H9 (cell line): ENCODE measurements at regions not wholly inside any gene's neighbourhood (a gene's known extent, or its start where the extent isn't known, plus 50 kb on each side); places are given as distances from the start of the nearest gene placed in this dataset.

Experiments used
- DNase-seq: peaks from one replicate; pipeline ENCODE4 v3.0.0-alpha.2; 2017
- H2AFZ ChIP-seq: one replicate; pipeline ENCODE4 v1.6.1; 2013; ENCODE audit warnings: mild to moderate bottlenecking, low read length, control low read depth, moderate library complexity
- H2AK5ac ChIP-seq: 2 replicates; pipeline ENCODE4 v1.6.1; 2013; ENCODE audit warnings: low read length, control low read depth, mixed read lengths; ENCODE audit not compliant: insufficient read length
- H2BK120ac ChIP-seq: one replicate; pipeline ENCODE4 v1.6.1; 2013; ENCODE audit warnings: low read depth, mild to moderate bottlenecking, low read length, control low read depth, inconsistent platforms; ENCODE audit not compliant: poor library complexity, severe bottlenecking
- H2BK12ac ChIP-seq: 2 replicates; pipeline ENCODE4 v1.6.1; 2013; ENCODE audit warnings: low read length, control low read depth, mixed read lengths, low read depth; ENCODE audit not compliant: insufficient read length
- H2BK15ac ChIP-seq: 2 replicates; pipeline ENCODE4 v1.6.1; 2013; ENCODE audit warnings: low read depth, low read length, control low read depth
- H2BK20ac ChIP-seq: one replicate; pipeline ENCODE4 v1.6.1; 2013; ENCODE audit warnings: low read depth, mild to moderate bottlenecking, low read length, control low read depth, inconsistent platforms; ENCODE audit not compliant: poor library complexity, severe bottlenecking
- H2BK5ac ChIP-seq: 2 replicates; pipeline ENCODE4 v1.6.1; 2013; ENCODE audit warnings: low read length, control low read depth, mixed read lengths; ENCODE audit not compliant: insufficient read length
- H3K14ac ChIP-seq: 2 replicates; pipeline ENCODE4 v1.6.1; 2013; ENCODE audit warnings: low read length, control low read depth; ENCODE audit not compliant: insufficient read depth
- H3K18ac ChIP-seq: 2 replicates; pipeline ENCODE4 v1.6.1; 2013; ENCODE audit warnings: low read depth, mild to moderate bottlenecking, mixed read lengths, low read length, control low read depth; ENCODE audit not compliant: insufficient read length
- H3K23ac ChIP-seq: 2 replicates; pipeline ENCODE4 v1.6.1; 2013; ENCODE audit warnings: low read length, control low read depth, mixed read lengths, low read depth; ENCODE audit not compliant: insufficient read length
- H3K23me2 ChIP-seq: 2 replicates; pipeline ENCODE4 v1.6.1; 2013; ENCODE audit warnings: low read depth, mild to moderate bottlenecking, mixed read lengths, low read length, control low read depth; ENCODE audit not compliant: insufficient read length, poor library complexity, severe bottlenecking
- H3K27ac ChIP-seq: 2 replicates; pipeline ENCODE4 v1.5.1; 2013; ENCODE audit warnings: low read length, control low read depth, mixed read lengths, low read depth; ENCODE audit not compliant: insufficient read length
- H3K27me3 ChIP-seq: 2 replicates; pipeline ENCODE4 v1.6.1; 2013; ENCODE audit warnings: low read length, control low read depth, inconsistent platforms; ENCODE audit not compliant: insufficient read depth
- H3K4ac ChIP-seq: 2 replicates; pipeline ENCODE4 v1.6.1; 2013; ENCODE audit warnings: low read depth, mild to moderate bottlenecking, control low read depth, inconsistent platforms, low read length, moderate library complexity
- H3K4me1 ChIP-seq: 2 replicates; pipeline ENCODE4 v1.6.1; 2013; ENCODE audit warnings: low read length, control low read depth, inconsistent platforms; ENCODE audit not compliant: insufficient read depth
- H3K4me2 ChIP-seq: 2 replicates; pipeline ENCODE4 v1.6.1; 2013; ENCODE audit warnings: low read length, control low read depth, mixed read lengths; ENCODE audit not compliant: insufficient read length, insufficient read depth
- H3K56ac ChIP-seq: 2 replicates; pipeline ENCODE4 v1.6.1; 2013; ENCODE audit warnings: low read depth, mild to moderate bottlenecking, mixed read lengths, low read length, control low read depth; ENCODE audit not compliant: insufficient read length
- H3K79me1 ChIP-seq: 2 replicates; pipeline ENCODE4 v1.6.1; 2013; ENCODE audit warnings: low read depth, mild to moderate bottlenecking, moderate library complexity, low read length, control low read depth, inconsistent platforms; ENCODE audit not compliant: insufficient read depth, poor library complexity, severe bottlenecking
- H3K79me2 ChIP-seq: 2 replicates; pipeline ENCODE4 v1.6.1; 2013; ENCODE audit warnings: low read length, control low read depth, inconsistent platforms; ENCODE audit not compliant: insufficient read depth
- H3K9ac ChIP-seq: 2 replicates; pipeline ENCODE4 v1.6.1; 2013; ENCODE audit warnings: low read length, control low read depth, mixed read lengths; ENCODE audit not compliant: insufficient read length; ENCODE audit errors: extremely low read depth
- H3K9me3 ChIP-seq: one replicate; pipeline ENCODE4 v1.6.1; 2013; ENCODE audit warnings: low read depth, low read length, inconsistent platforms; ENCODE audit not compliant: control insufficient read depth
- H3T11ph ChIP-seq: one replicate; pipeline ENCODE4 v1.6.1; 2013; ENCODE audit warnings: mild to moderate bottlenecking, low read length, control low read depth, inconsistent platforms
- H4K20me1 ChIP-seq: one replicate; pipeline ENCODE4 v1.6.1; 2013; ENCODE audit not compliant: control insufficient read depth, insufficient read length, insufficient read depth
- H4K5ac ChIP-seq: 2 replicates; pipeline ENCODE4 v1.6.1; 2013; ENCODE audit warnings: low read depth, mild to moderate bottlenecking, mixed read lengths, low read length, control low read depth; ENCODE audit not compliant: insufficient read length
- H4K8ac ChIP-seq: replicated peaks from 2 replicates; pipeline ENCODE4 v1.6.1; 2013; ENCODE audit warnings: low read length, control low read depth, mixed read lengths, low read depth; ENCODE audit not compliant: insufficient read length
- H4K91ac ChIP-seq: 2 replicates; pipeline ENCODE4 v1.6.1; 2013; ENCODE audit warnings: low read depth, mild to moderate bottlenecking, moderate library complexity, mixed read lengths, low read length, control low read depth; ENCODE audit not compliant: insufficient read length
- H3K27ac Mint-ChIP-seq, 3 experiments: 2 replicates in 2 of 3; 3 replicates in 1 of 3; pipeline ENCODE4 v1.8.0; 2020 to 2021; ENCODE audit warnings: mixed read lengths in 3 of 3, mild to moderate bottlenecking in 1 of 3, moderate library complexity in 1 of 3
- H3K27me3 Mint-ChIP-seq: 2 replicates; pipeline ENCODE4 v1.8.0; 2021; ENCODE audit warnings: low read depth, mild to moderate bottlenecking, moderate library complexity, mixed read lengths
- H3K36me3 Mint-ChIP-seq, 3 experiments: 2 replicates in 2 of 3; 3 replicates in 1 of 3; pipeline ENCODE4 v1.8.0; 2020 to 2021; ENCODE audit warnings: low read depth in 3 of 3, mixed read lengths in 3 of 3; ENCODE audit not compliant: insufficient read depth in 1 of 3
- H3K4me1 Mint-ChIP-seq, 2 experiments: 2 replicates each; pipeline ENCODE4 v1.8.0; 2020; ENCODE audit warnings: mixed read lengths in 2 of 2
- H3K4me3 Mint-ChIP-seq, 2 experiments: 2 replicates in 1 of 2; 3 replicates in 1 of 2; pipeline ENCODE4 v1.8.0; 2020 to 2021; ENCODE audit warnings: mild to moderate bottlenecking in 2 of 2, mixed read lengths in 2 of 2, moderate library complexity in 1 of 2
- H3K9me3 Mint-ChIP-seq, 2 experiments: 2 replicates in 1 of 2; 3 replicates in 1 of 2; pipeline ENCODE4 v1.8.0; 2020; ENCODE audit warnings: mild to moderate bottlenecking in 2 of 2, mixed read lengths in 2 of 2, moderate library complexity in 1 of 2
- WGBS: extraction: QIAGEN DNeasy Blood & Tissue Kit; methylation state at CpG from one replicate; pipeline ENCODE4 v1.1.7; 2013; ENCODE audit warnings: missing lambda C conversion rate, low lambda C conversion rate, mixed read lengths; ENCODE audit not compliant: insufficient read length; ENCODE audit errors: extremely low coverage; 5-methylcytosine and 5-hydroxymethylcytosine counted together
- TF ChIP-seq, protein P1 (sequence below): fragments of 200-600 bp; sonication (generic); conservative IDR thresholded peaks from 3 replicates; pipeline ENCODE4 v1.8.0; 2021; ENCODE audit warnings: antibody characterized with exemption, mild to moderate bottlenecking

- no peak overlapping the region for H2BK12ac ChIP-seq
- DNase-seq = peak; percentile 50
- no peak overlapping the region for H3K4me2 ChIP-seq
- no peak overlapping the region for H4K5ac ChIP-seq
- H4K20me1 ChIP-seq = no peaks in the 10 kb centered on the region
- H3K23ac ChIP-seq = no peak overlapping the region
- no peak overlapping the region for H3K14ac ChIP-seq
- H4K91ac ChIP-seq = no peak overlapping the region
- H3K27ac Mint-ChIP-seq = no peak overlapping the region; a peak in 1 of 7 replicates
- no peaks in the 10 kb centered on the region for H3K79me1 ChIP-seq
- H3K18ac ChIP-seq = no peak overlapping the region
- no peak overlapping the region for H2BK120ac ChIP-seq
- H3K4me3 Mint-ChIP-seq = no peak overlapping the region
- no peaks in the 10 kb centered on the region for H3K27me3 Mint-ChIP-seq
- no peak overlapping the region for H3T11ph ChIP-seq
- H3K4ac ChIP-seq = no peak overlapping the region
- peaks cover 0 to 9% (median 7%) of the 10 kb centered on the region in 3 experiments; a peak in 5 of 7 replicates for H3K36me3 Mint-ChIP-seq
- H4K8ac ChIP-seq = no peak overlapping the region
- H3K4me1 Mint-ChIP-seq = peaks cover 18 to 19% of the 10 kb centered on the region in 2 experiments
- H3K27me3 ChIP-seq = no peaks in the 10 kb centered on the region
- peaks cover 7 to 17% of the 10 kb centered on the region in 2 experiments; a peak in 4 of 5 replicates for H3K9me3 Mint-ChIP-seq
- no peaks in the 10 kb centered on the region for H3K79me2 ChIP-seq
- no peak overlapping the region for H3K9ac ChIP-seq
- peak overlapping the region; percentile 89; the same call in 1 of the 2 replicates for H2BK15ac ChIP-seq
- no peak overlapping the region for H2AFZ ChIP-seq
- H2BK20ac ChIP-seq = no peak overlapping the region
- no peaks in the 10 kb centered on the region for H3K23me2 ChIP-seq
- H2BK5ac ChIP-seq = no peak overlapping the region
- H3K9me3 ChIP-seq = no peaks in the 10 kb centered on the region
- no CpG with 5 or more reads among the region's 3 CpGs for WGBS
- no peak overlapping the region for H3K56ac ChIP-seq
- H3K27ac ChIP-seq = no peak overlapping the region
- H3K4me1 ChIP-seq = no peaks in the 10 kb centered on the region
- TF ChIP-seq, protein P1, sequence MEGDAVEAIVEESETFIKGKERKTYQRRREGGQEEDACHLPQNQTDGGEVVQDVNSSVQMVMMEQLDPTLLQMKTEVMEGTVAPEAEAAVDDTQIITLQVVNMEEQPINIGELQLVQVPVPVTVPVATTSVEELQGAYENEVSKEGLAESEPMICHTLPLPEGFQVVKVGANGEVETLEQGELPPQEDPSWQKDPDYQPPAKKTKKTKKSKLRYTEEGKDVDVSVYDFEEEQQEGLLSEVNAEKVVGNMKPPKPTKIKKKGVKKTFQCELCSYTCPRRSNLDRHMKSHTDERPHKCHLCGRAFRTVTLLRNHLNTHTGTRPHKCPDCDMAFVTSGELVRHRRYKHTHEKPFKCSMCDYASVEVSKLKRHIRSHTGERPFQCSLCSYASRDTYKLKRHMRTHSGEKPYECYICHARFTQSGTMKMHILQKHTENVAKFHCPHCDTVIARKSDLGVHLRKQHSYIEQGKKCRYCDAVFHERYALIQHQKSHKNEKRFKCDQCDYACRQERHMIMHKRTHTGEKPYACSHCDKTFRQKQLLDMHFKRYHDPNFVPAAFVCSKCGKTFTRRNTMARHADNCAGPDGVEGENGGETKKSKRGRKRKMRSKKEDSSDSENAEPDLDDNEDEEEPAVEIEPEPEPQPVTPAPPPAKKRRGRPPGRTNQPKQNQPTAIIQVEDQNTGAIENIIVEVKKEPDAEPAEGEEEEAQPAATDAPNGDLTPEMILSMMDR = no peak
- no peak overlapping the region for H2AK5ac ChIP-seq
These were observed 1322.5 kb downstream of the FSCB start for GRCh38 chr14:43184540-43184939.
